Putamen (tissue), 1 donor: ENCODE measurements at regions not wholly inside any gene's neighbourhood (a gene's known extent, or its start where the extent isn't known, plus 50 kb on each side); places are given as distances from the start of the nearest gene placed in this dataset.
"Not testable (repeated sequence)": the region's sequence is repeated elsewhere in the genome, so short reads cannot be mapped to it uniquely, and the experiment has no call there.

Experiments used
- DNase-seq: peaks from one replicate; pipeline ENCODE4 v3.0.0-alpha.2; 2016; ENCODE audit warnings: low spot score

GRCh38 chr2:66242888-66243287 lies 192.0 kb upstream of the MEIS1 start:
- not testable (repeated sequence) for DNase-seq

DNA sequence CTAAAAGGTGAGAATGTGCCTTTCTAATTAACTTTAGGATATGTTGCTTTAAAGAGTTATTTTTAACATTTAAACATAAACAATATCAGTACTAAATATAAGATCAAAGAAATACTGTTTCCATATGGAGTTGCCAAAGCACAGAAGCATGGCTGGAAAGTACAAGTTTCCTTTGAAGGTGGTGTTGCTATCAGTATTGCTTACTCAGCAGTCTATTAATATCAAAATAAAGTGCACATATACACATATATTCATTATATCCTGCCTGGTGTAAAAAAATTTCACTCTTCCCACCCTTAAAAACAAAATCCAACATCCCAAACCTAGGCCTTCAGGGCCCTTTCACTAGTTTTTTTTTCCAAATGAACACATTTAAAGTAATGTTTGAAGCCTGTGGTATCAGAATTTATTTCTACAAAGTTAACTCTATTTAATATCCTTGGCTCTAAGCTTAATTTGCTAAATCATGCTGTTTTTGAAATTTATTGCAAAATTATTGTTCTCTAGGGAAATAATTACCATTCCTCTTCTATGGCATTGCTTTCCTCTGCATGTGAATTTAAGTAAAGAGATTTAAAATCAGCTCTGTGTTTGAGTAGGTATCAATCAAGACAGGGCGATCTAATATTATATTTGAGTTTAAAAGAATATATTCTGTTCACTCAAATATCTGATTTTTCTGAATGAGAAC lies 192.7 kb upstream of the MEIS1 start:
- no peak for DNase-seq

DNA sequence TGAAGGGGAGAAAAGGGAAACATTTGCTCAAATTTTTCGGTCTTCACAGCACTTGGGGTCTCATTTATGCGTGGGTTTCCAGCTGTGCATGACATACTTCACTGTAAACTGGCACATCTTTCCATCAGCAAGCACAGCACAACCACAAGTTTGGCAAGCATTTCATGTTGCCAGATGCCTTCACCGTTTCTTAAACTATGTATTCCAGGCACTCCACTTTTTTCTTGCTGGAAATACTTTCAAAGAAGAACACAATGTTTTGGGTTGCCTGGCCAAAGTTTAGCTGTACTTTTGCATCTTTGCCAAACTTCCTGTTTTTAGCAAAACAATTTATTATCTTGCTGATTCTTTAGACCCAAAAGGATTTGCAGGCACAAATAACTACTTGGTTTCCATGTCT lies 194.6 kb upstream of the MEIS1 start:
- peak; percentile 7 for DNase-seq

DNA sequence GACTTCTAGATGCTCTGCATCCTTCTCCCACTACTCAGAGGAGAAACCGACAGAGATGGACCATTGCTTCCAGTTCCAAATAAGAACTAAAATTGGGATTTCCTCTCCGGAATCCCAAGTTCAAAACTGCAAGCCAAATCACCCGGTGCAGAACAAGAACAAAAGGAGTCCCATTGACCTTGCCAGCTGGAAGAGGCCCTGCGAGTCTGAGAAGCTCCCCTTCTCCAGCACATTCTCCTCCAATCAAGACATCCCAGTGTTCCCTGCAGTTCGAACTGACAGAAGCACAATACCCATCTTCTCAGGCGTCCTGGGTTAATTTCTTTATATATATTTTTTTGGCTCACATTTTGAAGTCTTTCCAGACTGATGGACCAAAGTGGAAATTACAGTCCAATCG lies 195.3 kb upstream of the MEIS1 start:
- no peak for DNase-seq

DNA sequence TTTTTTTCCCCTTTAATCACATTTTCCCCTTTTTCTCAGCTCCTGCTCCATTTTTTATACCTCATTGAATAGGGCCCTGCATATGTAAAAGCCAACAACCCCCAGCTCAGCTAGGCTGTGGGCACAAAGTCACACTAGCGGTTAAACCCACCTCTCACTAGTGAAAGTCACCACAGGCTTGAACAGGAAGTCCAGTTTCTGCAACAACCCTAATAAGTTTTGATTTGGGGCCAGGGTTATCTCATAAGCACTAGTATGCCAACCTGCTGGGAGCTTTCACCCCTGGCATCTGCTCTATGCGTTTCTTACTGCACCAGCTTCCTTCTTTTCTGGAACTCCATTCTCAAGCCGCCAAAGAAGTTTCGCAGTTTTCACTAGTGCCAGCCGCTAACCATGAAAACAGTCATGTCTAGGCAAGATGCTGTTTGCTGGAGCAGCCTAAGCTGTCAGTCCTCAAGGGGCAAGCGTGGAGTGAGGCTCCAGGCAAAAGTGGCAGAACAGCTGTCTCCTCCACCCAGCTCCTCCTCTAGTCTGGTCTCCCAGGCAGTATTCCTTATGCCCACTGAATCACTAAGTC lies 197.0 kb upstream of the MEIS1 start:
- no peak for DNase-seq

DNA sequence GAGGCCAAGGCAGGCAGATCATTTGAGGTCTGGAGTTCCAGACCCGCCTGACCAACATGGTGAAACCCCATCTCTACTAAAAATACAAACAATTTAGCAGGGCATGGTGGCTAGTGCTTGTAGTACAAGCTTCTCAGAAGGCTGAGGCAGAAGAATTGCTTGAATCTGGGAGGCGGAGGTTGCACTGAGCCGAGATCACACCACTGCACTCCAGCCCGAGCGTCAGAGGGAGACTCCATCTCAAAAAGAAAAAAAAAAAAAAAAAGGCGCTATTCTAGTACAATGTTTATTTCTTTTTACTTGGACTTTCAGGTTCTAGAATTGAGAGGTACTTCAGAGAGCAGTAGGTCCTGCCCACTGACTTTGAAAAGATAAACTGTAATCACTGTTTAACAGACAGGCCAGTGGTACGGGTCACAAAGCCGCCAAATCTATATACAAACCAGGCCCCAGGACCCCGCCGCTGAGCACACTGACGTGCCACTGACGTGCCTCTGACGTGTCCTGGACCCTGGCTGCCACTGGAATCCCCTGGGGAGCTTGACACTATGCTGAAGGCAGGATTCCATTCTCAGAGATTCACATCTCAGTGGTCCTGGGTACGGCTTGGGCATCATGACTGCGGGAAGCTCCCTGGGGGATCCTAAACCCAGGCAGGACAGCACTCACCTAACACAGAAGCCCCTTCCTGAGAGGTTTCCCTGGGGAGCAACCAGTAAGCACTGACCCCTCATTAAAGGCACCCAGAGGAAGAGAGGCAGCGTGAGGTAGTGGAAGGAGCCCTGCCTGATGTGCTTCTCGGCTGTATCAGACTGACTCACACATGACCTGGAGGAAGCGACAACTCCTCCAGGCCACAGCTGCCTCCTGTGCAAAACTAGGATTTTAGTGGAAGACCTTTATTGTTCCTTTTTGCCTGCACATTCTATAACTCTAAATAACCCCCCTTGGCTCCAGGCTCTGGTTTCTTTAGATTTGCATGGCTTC lies 197.8 kb upstream of the MEIS1 start:
- DNase-seq = no peak

- DNase-seq = no peak
These were observed 198.7 kb upstream of the MEIS1 start for GRCh38 chr2:66236067-66236685.

GRCh38 chr2:66235428-66235827 lies 199.5 kb upstream of the MEIS1 start:
- DNase-seq = no peak

DNA sequence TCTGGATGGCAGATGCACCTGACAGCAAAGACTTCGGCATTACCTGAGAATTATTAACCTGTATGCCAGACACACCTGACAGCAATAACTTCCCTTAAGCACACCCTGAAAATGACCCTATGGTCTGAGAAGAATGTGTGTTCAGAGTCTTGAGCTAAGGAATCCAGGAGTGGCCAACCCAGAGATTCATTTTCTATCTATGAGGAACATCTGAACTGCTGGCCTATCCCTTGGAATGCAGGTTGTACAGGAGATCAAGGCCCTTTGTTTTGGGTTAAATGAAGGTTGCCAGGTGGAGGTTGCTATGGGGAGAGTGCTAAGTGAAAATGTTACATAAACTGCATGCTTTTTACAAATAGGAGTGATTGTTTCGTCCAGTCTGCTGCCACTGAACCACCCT lies 200.9 kb upstream of the MEIS1 start:
- DNase-seq = no peak

GRCh38 chr2:66228128-66228547 lies 206.8 kb upstream of the MEIS1 start:
- no peak for DNase-seq

GRCh38 chr2:66217039-66217585 lies 217.8 kb upstream of the MEIS1 start:
- no peak for DNase-seq

- DNase-seq = no peak
These were observed 222.2 kb upstream of the MEIS1 start for GRCh38 chr2:66212749-66213148.

GRCh38 chr2:66202586-66202985 lies 232.3 kb upstream of the MEIS1 start:
- DNase-seq = no peak

DNA sequence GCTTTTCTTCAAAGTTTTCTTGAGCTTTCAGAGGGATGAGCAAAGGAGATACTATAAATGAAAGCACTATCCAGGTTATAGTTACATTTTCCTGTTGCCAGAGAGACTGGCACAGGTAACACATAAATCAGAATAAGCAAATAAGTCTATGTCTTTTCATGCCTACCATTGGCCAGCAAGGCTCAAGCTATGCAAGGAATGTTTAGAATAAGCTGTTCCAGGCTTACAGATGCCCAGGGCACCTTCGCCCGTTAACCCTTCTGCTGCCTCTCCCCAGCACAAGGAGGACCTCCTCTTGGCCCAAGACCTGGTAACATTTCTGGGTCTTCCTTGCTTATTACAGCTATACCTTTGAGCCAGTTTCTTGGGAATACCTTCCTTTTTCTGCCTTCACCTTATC lies 233.7 kb upstream of the MEIS1 start:
- DNase-seq = no peak

GRCh38 chr2:66198873-66199272 lies 236.1 kb upstream of the MEIS1 start:
- no peak for DNase-seq

DNA sequence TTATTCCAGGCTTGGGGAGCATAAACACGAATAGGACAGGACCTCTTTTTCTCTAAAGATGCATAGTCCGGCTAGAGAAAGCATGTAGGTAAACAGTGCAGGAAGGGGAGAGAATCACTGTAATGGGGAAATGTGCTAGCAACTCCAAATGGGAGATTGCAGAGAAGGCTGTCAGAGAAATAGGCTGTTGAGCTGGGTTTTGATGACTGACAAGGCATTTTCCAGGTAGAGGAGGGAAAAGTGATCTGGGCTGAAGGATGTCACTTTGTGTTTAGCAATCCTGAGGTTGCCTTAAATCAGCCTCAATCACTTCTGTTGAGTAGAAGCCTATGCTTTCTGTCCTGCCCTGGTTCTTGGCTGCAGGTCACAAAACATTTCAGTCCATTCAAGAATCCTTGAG lies 242.0 kb upstream of the MEIS1 start:
- no peak for DNase-seq

DNA sequence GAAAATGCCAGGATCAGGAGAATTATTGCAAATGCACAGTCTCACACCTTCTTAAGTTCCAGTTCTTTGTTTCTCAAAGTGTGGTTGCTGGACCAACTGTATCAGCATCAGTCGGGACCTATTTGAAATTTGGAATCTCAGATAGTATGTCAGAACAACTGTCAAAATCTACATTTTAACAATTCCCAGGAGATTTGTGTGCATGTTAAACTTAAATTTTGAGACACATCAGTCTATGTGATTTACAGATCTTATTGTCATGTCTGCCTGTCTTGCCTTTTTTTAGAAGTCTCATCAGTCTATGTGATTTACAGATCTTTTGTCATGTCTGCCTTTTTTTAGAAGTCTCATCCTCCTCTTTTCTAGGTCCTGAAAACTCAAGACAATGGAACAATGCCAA lies 243.6 kb upstream of the MEIS1 start:
- no peak for DNase-seq

- DNase-seq = no peak
These were observed 245.4 kb upstream of the MEIS1 start for GRCh38 chr2:66189553-66189952.

DNA sequence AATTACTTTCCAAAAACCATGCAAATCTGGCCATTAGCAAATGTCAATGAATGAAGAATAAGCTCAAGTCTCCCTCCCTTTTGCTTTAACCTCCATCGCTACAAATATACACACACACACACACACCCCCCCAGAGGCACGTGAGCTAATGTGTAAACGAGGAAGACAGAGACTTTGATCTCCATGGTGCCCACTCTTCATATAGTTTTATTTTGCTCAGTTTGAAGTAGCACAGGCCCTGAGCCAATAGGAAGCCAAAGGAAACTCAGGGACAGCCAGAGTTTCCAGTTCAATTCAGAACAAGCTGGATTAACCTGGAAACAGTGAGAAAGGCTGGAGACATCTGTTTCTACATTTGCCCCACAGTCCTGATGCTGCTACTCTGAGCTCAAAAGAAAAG lies 248.4 kb upstream of the MEIS1 start:
- no peak for DNase-seq

- DNase-seq = no peak
These were observed 249.3 kb upstream of the MEIS1 start for GRCh38 chr2:66185497-66186054.

- not testable (repeated sequence) for DNase-seq
These were observed 257.7 kb upstream of the MEIS1 start for GRCh38 chr2:66177128-66177796.
